ENCODE measurements at regions not wholly inside any gene's neighbourhood (a gene's known extent, or its start where the extent isn't known, plus 50 kb on each side); places are given as distances from the start of the nearest gene placed in this dataset.

DNA sequence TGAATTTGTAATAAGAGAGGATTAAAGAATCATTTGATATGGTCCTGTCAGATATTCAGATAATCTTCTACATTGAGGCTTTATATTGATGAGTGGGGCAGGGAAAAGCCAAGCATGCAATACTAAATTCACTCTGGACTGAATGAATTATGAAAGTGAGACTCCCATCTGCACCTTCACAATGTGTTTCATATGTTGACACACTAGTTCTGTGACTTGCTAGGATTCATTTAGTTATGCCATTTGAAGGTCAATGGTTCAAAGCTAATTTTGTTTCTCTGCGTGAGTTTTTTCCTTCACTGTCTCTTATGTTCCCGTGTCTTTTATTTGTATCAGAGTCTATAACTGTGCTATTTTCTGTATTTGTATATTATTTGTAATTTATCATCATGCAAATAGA, 1332.5 kb downstream of the KCNT2 start:
- TF ChIP-seq, protein P1, sequence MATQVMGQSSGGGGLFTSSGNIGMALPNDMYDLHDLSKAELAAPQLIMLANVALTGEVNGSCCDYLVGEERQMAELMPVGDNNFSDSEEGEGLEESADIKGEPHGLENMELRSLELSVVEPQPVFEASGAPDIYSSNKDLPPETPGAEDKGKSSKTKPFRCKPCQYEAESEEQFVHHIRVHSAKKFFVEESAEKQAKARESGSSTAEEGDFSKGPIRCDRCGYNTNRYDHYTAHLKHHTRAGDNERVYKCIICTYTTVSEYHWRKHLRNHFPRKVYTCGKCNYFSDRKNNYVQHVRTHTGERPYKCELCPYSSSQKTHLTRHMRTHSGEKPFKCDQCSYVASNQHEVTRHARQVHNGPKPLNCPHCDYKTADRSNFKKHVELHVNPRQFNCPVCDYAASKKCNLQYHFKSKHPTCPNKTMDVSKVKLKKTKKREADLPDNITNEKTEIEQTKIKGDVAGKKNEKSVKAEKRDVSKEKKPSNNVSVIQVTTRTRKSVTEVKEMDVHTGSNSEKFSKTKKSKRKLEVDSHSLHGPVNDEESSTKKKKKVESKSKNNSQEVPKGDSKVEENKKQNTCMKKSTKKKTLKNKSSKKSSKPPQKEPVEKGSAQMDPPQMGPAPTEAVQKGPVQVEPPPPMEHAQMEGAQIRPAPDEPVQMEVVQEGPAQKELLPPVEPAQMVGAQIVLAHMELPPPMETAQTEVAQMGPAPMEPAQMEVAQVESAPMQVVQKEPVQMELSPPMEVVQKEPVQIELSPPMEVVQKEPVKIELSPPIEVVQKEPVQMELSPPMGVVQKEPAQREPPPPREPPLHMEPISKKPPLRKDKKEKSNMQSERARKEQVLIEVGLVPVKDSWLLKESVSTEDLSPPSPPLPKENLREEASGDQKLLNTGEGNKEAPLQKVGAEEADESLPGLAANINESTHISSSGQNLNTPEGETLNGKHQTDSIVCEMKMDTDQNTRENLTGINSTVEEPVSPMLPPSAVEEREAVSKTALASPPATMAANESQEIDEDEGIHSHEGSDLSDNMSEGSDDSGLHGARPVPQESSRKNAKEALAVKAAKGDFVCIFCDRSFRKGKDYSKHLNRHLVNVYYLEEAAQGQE (IDR thresholded peaks at IDR 0.05), result no peak
- TF ChIP-seq ESRRA (IDR thresholded peaks at IDR 0.05; ENCODE audit: borderline replicate concordance, low read length) (no peak), JUNB (IDR thresholded peaks at IDR 0.05) (no peak), EP300 (IDR thresholded peaks at IDR 0.05) (no peak), MAZ (IDR thresholded peaks at IDR 0.05; ENCODE audit: borderline replicate concordance, low read depth, low read length) (no peak), POLR2A (IDR thresholded peaks at IDR 0.05; ENCODE audit: low read length) (no peak), RCOR1 (IDR thresholded peaks at IDR 0.05; ENCODE audit: low read depth, low read length) (no peak), JUN (IDR thresholded peaks at IDR 0.05) (no peak), HDAC2 (IDR thresholded peaks at IDR 0.05) (no peak)
- TF ChIP-seq, protein P2, sequence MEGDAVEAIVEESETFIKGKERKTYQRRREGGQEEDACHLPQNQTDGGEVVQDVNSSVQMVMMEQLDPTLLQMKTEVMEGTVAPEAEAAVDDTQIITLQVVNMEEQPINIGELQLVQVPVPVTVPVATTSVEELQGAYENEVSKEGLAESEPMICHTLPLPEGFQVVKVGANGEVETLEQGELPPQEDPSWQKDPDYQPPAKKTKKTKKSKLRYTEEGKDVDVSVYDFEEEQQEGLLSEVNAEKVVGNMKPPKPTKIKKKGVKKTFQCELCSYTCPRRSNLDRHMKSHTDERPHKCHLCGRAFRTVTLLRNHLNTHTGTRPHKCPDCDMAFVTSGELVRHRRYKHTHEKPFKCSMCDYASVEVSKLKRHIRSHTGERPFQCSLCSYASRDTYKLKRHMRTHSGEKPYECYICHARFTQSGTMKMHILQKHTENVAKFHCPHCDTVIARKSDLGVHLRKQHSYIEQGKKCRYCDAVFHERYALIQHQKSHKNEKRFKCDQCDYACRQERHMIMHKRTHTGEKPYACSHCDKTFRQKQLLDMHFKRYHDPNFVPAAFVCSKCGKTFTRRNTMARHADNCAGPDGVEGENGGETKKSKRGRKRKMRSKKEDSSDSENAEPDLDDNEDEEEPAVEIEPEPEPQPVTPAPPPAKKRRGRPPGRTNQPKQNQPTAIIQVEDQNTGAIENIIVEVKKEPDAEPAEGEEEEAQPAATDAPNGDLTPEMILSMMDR (IDR thresholded peaks at IDR 0.05), result no peak
- TF ChIP-seq, protein P3, sequence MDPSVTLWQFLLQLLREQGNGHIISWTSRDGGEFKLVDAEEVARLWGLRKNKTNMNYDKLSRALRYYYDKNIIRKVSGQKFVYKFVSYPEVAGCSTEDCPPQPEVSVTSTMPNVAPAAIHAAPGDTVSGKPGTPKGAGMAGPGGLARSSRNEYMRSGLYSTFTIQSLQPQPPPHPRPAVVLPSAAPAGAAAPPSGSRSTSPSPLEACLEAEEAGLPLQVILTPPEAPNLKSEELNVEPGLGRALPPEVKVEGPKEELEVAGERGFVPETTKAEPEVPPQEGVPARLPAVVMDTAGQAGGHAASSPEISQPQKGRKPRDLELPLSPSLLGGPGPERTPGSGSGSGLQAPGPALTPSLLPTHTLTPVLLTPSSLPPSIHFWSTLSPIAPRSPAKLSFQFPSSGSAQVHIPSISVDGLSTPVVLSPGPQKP (IDR thresholded peaks at IDR 0.05; ENCODE audit: low read depth, low read length), result no peak

Measured in A549 (cell line).